Epithelial cell of esophagus (primary cell): ENCODE measurements at regions not wholly inside any gene's neighbourhood (a gene's known extent, or its start where the extent isn't known, plus 50 kb on each side); places are given as distances from the start of the nearest gene placed in this dataset.

Source experiments
- DNase-seq: peaks from one replicate; pipeline ENCODE4 v3.0.0; 2010; ENCODE audit warnings: low read depth
- H3K4me3 ChIP-seq: 2 replicates; pipeline ENCODE4 v1.5.1; 2011; ENCODE audit warnings: mild to moderate bottlenecking, low read length, control low read depth
- CTCF ChIP-seq: IDR thresholded peaks from 2 replicates; pipeline ENCODE4 v1.5.1; 2011; ENCODE audit warnings: low read depth, mild to moderate bottlenecking, low read length, control low read depth, inconsistent platforms; ENCODE audit not compliant: insufficient read depth; ENCODE audit errors: missing control alignments

- DNase-seq: no peak
- no peak for TF ChIP-seq CTCF
- no peak overlapping the region for H3K4me3 ChIP-seq
These were observed 281.4 kb downstream of the ISL1 start for GRCh38 chr5:51664491-51665250.

GRCh38 chr5:51665251-51665593, 282.0 kb downstream of the ISL1 start:
- no peak for TF ChIP-seq CTCF
- no peak for DNase-seq
- H3K4me3 ChIP-seq: no peak overlapping the region

- DNase-seq: no peak
- no peak overlapping the region for H3K4me3 ChIP-seq
- no peak for TF ChIP-seq CTCF
These were observed 285.8 kb downstream of the ISL1 start for GRCh38 chr5:51669095-51669494.

- no peak overlapping the region for H3K4me3 ChIP-seq
- no peak for DNase-seq
- TF ChIP-seq CTCF: no peak
These were observed 295.1 kb downstream of the ISL1 start for GRCh38 chr5:51678330-51678729.

GRCh38 chr5:51679286-51679685, 296.0 kb downstream of the ISL1 start:
- no peak for DNase-seq
- H3K4me3 ChIP-seq: no peak overlapping the region
- TF ChIP-seq CTCF: no peak

- no peak overlapping the region for H3K4me3 ChIP-seq
- DNase-seq: peak; percentile 43
- peak; percentile 66 for TF ChIP-seq CTCF
These were observed 301.6 kb downstream of the ISL1 start for GRCh38 chr5:51684794-51685355.

- DNase-seq: no peak
- TF ChIP-seq CTCF: no peak
- no peak overlapping the region for H3K4me3 ChIP-seq
These were observed 302.2 kb downstream of the ISL1 start for GRCh38 chr5:51685419-51685818.
